Liver (tissue), 8 donors: ENCODE measurements at regions not wholly inside any gene's neighbourhood (a gene's known extent, or its start where the extent isn't known, plus 50 kb on each side); places are given as distances from the start of the nearest gene placed in this dataset.

Experiments
- DNase-seq: peaks from one replicate; pipeline ENCODE4 v3.0.0-alpha.2; 2017; ENCODE audit warnings: low spot score
- H3K27ac ChIP-seq, 2 donors: one replicate each; pipeline ENCODE4 v1.7.0; 2013; ENCODE audit warnings: inconsistent platforms in 2 of 2, low read length in 2 of 2, control low read depth in 1 of 2, low read depth in 1 of 2, mild to moderate bottlenecking in 1 of 2
- H3K27me3 ChIP-seq, 4 donors: one replicate each; pipeline versions ENCODE4 v1.6.1 to v1.7.0; 2013; ENCODE audit warnings: low read length in 3 of 4, inconsistent platforms in 1 of 4, mild to moderate bottlenecking in 1 of 4, moderate library complexity in 1 of 4; ENCODE audit not compliant: control insufficient read depth in 4 of 4, insufficient read depth in 4 of 4
- H3K36me3 ChIP-seq, 4 donors: one replicate each; pipeline versions ENCODE4 v1.6.1 to v1.7.0; 2013; ENCODE audit warnings: low read length in 3 of 4, mild to moderate bottlenecking in 3 of 4, low read depth in 1 of 4, moderate library complexity in 1 of 4; ENCODE audit not compliant: control insufficient read depth in 4 of 4, insufficient read depth in 3 of 4
- H3K4me1 ChIP-seq, 4 donors: one replicate each; pipeline versions ENCODE4 v1.6.1 to v1.7.0; 2013; ENCODE audit warnings: low read length in 3 of 4, mild to moderate bottlenecking in 3 of 4, moderate library complexity in 1 of 4; ENCODE audit not compliant: control insufficient read depth in 4 of 4, insufficient read depth in 4 of 4
- H3K4me3 ChIP-seq, 3 donors: one replicate each; pipeline versions ENCODE4 v1.6.1 to v1.7.0; 2013; ENCODE audit warnings: low read length in 3 of 3, control low read depth in 1 of 3, low read depth in 1 of 3, mild to moderate bottlenecking in 1 of 3
- H3K9ac ChIP-seq, 2 donors: one replicate each; pipeline ENCODE4 v1.7.0; 2013; ENCODE audit warnings: low read length in 2 of 2, mild to moderate bottlenecking in 2 of 2, moderate library complexity in 2 of 2, control low read depth in 1 of 2, low read depth in 1 of 2
- H3K9me3 ChIP-seq, 4 donors: one replicate each; pipeline versions ENCODE4 v1.6.1 to v1.7.0; 2013; ENCODE audit warnings: low read length in 3 of 4; ENCODE audit not compliant: control insufficient read depth in 4 of 4
- EGR1 ChIP-seq, 2 donors: IDR thresholded peaks; 2 replicates each; pipeline ENCODE4 v1.6.1; 2016 to 2018; ENCODE audit warnings: antibody characterized with exemption in 2 of 2, low read depth in 2 of 2
- FOXA1 ChIP-seq: IDR thresholded peaks from 2 replicates; pipeline ENCODE4 v1.6.1; 2016; ENCODE audit warnings: antibody characterized with exemption
- FOXA2 ChIP-seq: IDR thresholded peaks from 2 replicates; pipeline ENCODE4 v1.6.1; 2016; ENCODE audit warnings: antibody characterized with exemption
- HNF4A ChIP-seq, 2 donors: conservative IDR thresholded peaks; 2 replicates each; pipeline ENCODE4 v1.6.1; 2016; ENCODE audit warnings: antibody characterized with exemption in 2 of 2, mild to moderate bottlenecking in 2 of 2
- HNF4G ChIP-seq: IDR thresholded peaks from 2 replicates; pipeline ENCODE4 v1.6.1; 2016; ENCODE audit warnings: antibody characterized with exemption
- JUND ChIP-seq, 2 donors: IDR thresholded peaks; 2 replicates each; pipeline ENCODE4 v1.6.1; 2016; ENCODE audit warnings: antibody characterized with exemption in 2 of 2
- NR2F2 ChIP-seq: IDR thresholded peaks from 2 replicates; pipeline ENCODE4 v1.6.1; 2016; ENCODE audit warnings: antibody characterized with exemption
- RAD21 ChIP-seq, 2 donors: IDR thresholded peaks; 2 replicates each; pipeline ENCODE4 v1.6.1; 2016; ENCODE audit warnings: antibody characterized with exemption in 2 of 2, mild to moderate bottlenecking in 2 of 2
- REST ChIP-seq: IDR thresholded peaks from 2 replicates; pipeline ENCODE4 v1.6.1; 2016; ENCODE audit warnings: antibody characterized with exemption, mild to moderate bottlenecking
- RXRA ChIP-seq, 2 donors: IDR thresholded peaks; 2 replicates each; pipeline ENCODE4 v1.6.1; 2017 to 2018; ENCODE audit warnings: antibody characterized with exemption in 2 of 2, mild to moderate bottlenecking in 1 of 2
- SP1 ChIP-seq: IDR thresholded peaks from 2 replicates; pipeline ENCODE4 v1.6.1; 2018; ENCODE audit warnings: antibody characterized with exemption, mild to moderate bottlenecking
- TAF1 ChIP-seq: conservative IDR thresholded peaks from 2 replicates; pipeline ENCODE4 v1.6.1; 2016; ENCODE audit warnings: antibody characterized with exemption, mild to moderate bottlenecking
- YY1 ChIP-seq: IDR thresholded peaks from 2 replicates; pipeline ENCODE4 v1.6.1; 2016; ENCODE audit warnings: antibody characterized with exemption, mild to moderate bottlenecking
- ZBTB33 ChIP-seq: IDR thresholded peaks from 2 replicates; pipeline ENCODE4 v1.6.1; 2016; ENCODE audit warnings: antibody characterized with exemption
- WGBS: extraction: QIAGEN DNeasy Blood & Tissue Kit; methylation state at CpG from one replicate; pipeline ENCODE4 v1.1.7; 2013; 5-methylcytosine and 5-hydroxymethylcytosine counted together
- TF ChIP-seq, protein P1 (sequence below): IDR thresholded peaks from 2 replicates; pipeline ENCODE4 v1.6.1; 2016; ENCODE audit warnings: antibody characterized with exemption
- TF ChIP-seq, protein P2 (sequence below): fragments of 150-350 bp; IDR thresholded peaks from 2 replicates; pipeline ENCODE4 v1.5.1; 2017; ENCODE audit warnings: improper control_type of control experiment, low read depth, low read length; ENCODE audit not compliant: missing input control
- TF ChIP-seq, protein P3 (sequence below): IDR thresholded peaks from 2 replicates; pipeline ENCODE4 v1.6.1; 2016; ENCODE audit warnings: antibody characterized with exemption
- donor health status: healthy.
- donor health status: healthy.
- donor health status: healthy.
- donor health status: healthy.
- donor health status: healthy.

GRCh38 chr6:54754406-54754805, 92.2 kb upstream of the FAM83B start:
- H3K4me1 ChIP-seq: no peaks in the 10 kb centered on the region
- TF ChIP-seq FOXA2 (no peak), SP1 (no peak), JUND (IDR thresholded peaks at IDR 0.05) (no peak), ZBTB33 (no peak), HNF4A (conservative IDR thresholded peaks at IDR 0.05) (no peak), FOXA1 (no peak), EGR1 (IDR thresholded peaks at IDR 0.05; ENCODE audit: low read depth in 2 of 2) (no peak), NR2F2 (no peak), YY1 (no peak), REST (no peak), TAF1 (no peak), HNF4G (no peak), RAD21 (IDR thresholded peaks at IDR 0.05) (no peak), RXRA (IDR thresholded peaks at IDR 0.05) (no peak)
- TF ChIP-seq, protein P1, sequence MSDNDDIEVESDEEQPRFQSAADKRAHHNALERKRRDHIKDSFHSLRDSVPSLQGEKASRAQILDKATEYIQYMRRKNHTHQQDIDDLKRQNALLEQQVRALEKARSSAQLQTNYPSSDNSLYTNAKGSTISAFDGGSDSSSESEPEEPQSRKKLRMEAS: no peak
- TF ChIP-seq, protein P2, sequence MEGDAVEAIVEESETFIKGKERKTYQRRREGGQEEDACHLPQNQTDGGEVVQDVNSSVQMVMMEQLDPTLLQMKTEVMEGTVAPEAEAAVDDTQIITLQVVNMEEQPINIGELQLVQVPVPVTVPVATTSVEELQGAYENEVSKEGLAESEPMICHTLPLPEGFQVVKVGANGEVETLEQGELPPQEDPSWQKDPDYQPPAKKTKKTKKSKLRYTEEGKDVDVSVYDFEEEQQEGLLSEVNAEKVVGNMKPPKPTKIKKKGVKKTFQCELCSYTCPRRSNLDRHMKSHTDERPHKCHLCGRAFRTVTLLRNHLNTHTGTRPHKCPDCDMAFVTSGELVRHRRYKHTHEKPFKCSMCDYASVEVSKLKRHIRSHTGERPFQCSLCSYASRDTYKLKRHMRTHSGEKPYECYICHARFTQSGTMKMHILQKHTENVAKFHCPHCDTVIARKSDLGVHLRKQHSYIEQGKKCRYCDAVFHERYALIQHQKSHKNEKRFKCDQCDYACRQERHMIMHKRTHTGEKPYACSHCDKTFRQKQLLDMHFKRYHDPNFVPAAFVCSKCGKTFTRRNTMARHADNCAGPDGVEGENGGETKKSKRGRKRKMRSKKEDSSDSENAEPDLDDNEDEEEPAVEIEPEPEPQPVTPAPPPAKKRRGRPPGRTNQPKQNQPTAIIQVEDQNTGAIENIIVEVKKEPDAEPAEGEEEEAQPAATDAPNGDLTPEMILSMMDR: no peak
- TF ChIP-seq, protein P3, sequence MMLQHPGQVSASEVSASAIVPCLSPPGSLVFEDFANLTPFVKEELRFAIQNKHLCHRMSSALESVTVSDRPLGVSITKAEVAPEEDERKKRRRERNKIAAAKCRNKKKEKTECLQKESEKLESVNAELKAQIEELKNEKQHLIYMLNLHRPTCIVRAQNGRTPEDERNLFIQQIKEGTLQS: no peak
- H3K9me3 ChIP-seq: no peaks in the 10 kb centered on the region
- H3K27ac ChIP-seq: no peak overlapping the region
- no peak overlapping the region for H3K4me3 ChIP-seq
- WGBS: 70% methylated on average over 1 of the region's 1 CpG
- DNase-seq: no peak
- H3K36me3 ChIP-seq: no peaks in the 10 kb centered on the region
- H3K9ac ChIP-seq: no peak overlapping the region
- no peaks in the 10 kb centered on the region for H3K27me3 ChIP-seq

DNA sequence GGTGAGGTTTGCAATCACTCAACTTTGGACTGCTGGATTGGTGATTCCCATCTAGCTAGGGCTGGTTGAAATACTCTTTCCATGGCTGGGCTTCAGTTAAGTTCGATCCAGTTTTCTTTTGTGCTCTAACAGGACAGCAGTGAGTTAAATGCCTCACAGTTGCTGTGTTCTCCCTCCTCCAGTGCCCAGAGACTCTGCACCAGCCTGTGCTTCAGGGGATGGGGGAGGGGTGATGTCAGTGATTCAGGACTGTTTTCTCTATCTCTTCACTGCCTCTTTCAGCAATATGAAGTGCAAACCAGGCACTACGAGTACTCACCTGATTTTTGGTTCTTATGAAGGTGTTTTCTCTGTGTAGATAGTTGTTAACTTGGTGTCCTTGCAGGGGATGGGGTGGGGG, 88.2 kb upstream of the FAM83B start:
- no peak overlapping the region for H3K4me3 ChIP-seq
- no peaks in the 10 kb centered on the region for H3K9me3 ChIP-seq
- 64% methylated on average over 2 of the region's 2 CpGs for WGBS
- H3K27ac ChIP-seq: no peak overlapping the region
- H3K9ac ChIP-seq: no peak overlapping the region
- no peaks in the 10 kb centered on the region for H3K36me3 ChIP-seq
- no peak for TF ChIP-seq SP1
- TF ChIP-seq YY1: no peak
- TF ChIP-seq NR2F2: no peak
- TF ChIP-seq, protein P1: no peak
- no peak for TF ChIP-seq EGR1 (IDR thresholded peaks at IDR 0.05; ENCODE audit: low read depth in 2 of 2)
- TF ChIP-seq, protein P3: no peak
- no peak for TF ChIP-seq HNF4G
- TF ChIP-seq RAD21 (IDR thresholded peaks at IDR 0.05): no peak
- no peak for TF ChIP-seq TAF1
- DNase-seq: no peak
- peaks cover 0 to 2% (median 0%) of the 10 kb centered on the region in 4 donors for H3K27me3 ChIP-seq
- H3K4me1 ChIP-seq: no peaks in the 10 kb centered on the region
